GM23248 (cell line): ENCODE measurements at regions not wholly inside any gene's neighbourhood (a gene's known extent, or its start where the extent isn't known, plus 50 kb on each side); places are given as distances from the start of the nearest gene placed in this dataset.

ENCODE experiments used
- EZH2 ChIP-seq: fragments of 200-600 bp; sonication (generic); IDR thresholded peaks from 2 replicates; pipeline ENCODE4 v1.6.1; 2018; ENCODE audit warnings: antibody characterized with exemption, mild to moderate bottlenecking; ENCODE audit not compliant: insufficient read depth, poor library complexity, severe bottlenecking
- EZH2phosphoT487 ChIP-seq: fragments of 200-600 bp; sonication (generic); IDR thresholded peaks from 2 replicates; pipeline ENCODE4 v1.6.1; 2018; ENCODE audit warnings: antibody characterized with exemption, moderate library complexity, mild to moderate bottlenecking, low read depth; ENCODE audit not compliant: insufficient read depth

DNA sequence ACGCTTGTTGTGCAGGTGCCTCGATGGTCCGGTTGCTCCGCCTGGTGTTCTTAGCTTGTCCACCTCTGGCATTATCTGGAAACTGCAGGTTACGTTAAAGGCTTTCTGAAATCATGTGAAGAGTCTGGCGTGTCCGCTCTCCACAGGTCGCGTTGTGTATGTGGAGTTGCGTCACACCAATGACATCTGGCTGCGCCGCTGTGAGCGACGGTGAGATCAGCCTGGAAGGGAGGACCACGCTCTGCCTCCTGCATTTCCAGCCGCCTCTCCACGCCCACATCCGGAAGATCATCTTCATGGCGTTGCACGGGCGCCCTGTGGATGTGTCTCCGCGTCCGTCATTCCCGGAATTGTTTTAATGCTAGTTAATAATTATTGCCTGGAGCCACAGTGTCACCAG is 50.6 kb upstream of the GALNT9 start:
- TF ChIP-seq EZH2 (no peak), EZH2phosphoT487 (no peak)
